ENCODE measurements at regions not wholly inside any gene's neighbourhood (a gene's known extent, or its start where the extent isn't known, plus 50 kb on each side); places are given as distances from the start of the nearest gene placed in this dataset.

GRCh38 chr7:13110107-13110506, 422.7 kb downstream of the ARL4A start:
- no peak overlapping the region for H3K4me2 ChIP-seq (ENCODE audit: low read length)
- ATAC-seq: no peak
- RAD21 ChIA-PET (ENCODE audit: low non-redundant PET in 1 of 2, low total read pairs in 2 of 2, uncharacterized antibody in 2 of 2, unreplicated experiment in 2 of 2): no interaction called here
- H3K4me1 ChIP-seq (ENCODE audit: control insufficient read depth in 1 of 2, insufficient read depth in 2 of 2, low read length in 2 of 2): peaks cover 0 to 9% of the 10 kb centered on the region in 2 experiments; a peak in 1 of 4 replicates
- no peak overlapping the region for H2AFZ ChIP-seq (ENCODE audit: low read depth, low read length, poor library complexity, severe bottlenecking)
- no peaks in the 10 kb centered on the region for H3K9me3 ChIP-seq (ENCODE audit: control insufficient read depth in 1 of 2, insufficient read depth in 1 of 2, low read depth in 1 of 2, low read length in 2 of 2)
- DNase-seq (ENCODE audit: low read depth, low spot score): no peak
- intact Hi-C loops (cut with micrococcal nuclease): no loop called here
- POLR2A ChIA-PET: no interaction called here
- no peaks in the 10 kb centered on the region for H3K36me3 ChIP-seq (ENCODE audit: control insufficient read depth in 1 of 2, insufficient read depth in 2 of 2, low read length in 2 of 2)
- no peak overlapping the region for H3K4me3 ChIP-seq (replicated peaks in 1 of 2; ENCODE audit: low read depth in 1 of 2, low read length in 2 of 2)
- no peaks in the 10 kb centered on the region for H3K27me3 ChIP-seq (ENCODE audit: insufficient read depth, low read length)
- H3K27ac ChIP-seq (ENCODE audit: low read depth, low read length): no peak overlapping the region
- TF ChIP-seq EZH2phosphoT487 (IDR thresholded peaks at IDR 0.05; ENCODE audit: borderline replicate concordance) (no peak), ZNF274 (IDR thresholded peaks at IDR 0.05; ENCODE audit: low read depth, low read length) (no peak), MAX (IDR thresholded peaks at IDR 0.05) (no peak), ATF3 (IDR thresholded peaks at IDR 0.05) (no peak), RAD21 (IDR thresholded peaks at IDR 0.05; ENCODE audit: low read depth) (no peak), ZBTB33 (IDR thresholded peaks at IDR 0.05; ENCODE audit: extremely low read depth, insufficient replicate concordance, low read length) (no peak), CBX3 (IDR thresholded peaks at IDR 0.05; ENCODE audit: low read depth) (no peak), JUND (IDR thresholded peaks at IDR 0.05) (no peak), YY1 (IDR thresholded peaks at IDR 0.05; ENCODE audit: extremely low read depth, insufficient replicate concordance, low read depth, low read length) (no peak)
- no peak overlapping the region for H3K9ac ChIP-seq (ENCODE audit: low read length)
- BruUV-seq (replicated peaks): no TSS peak
- H4K20me1 ChIP-seq (ENCODE audit: insufficient read depth): no peaks in the 10 kb centered on the region
- H3K9me2 ChIP-seq (ENCODE audit: insufficient read depth): no peaks in the 10 kb centered on the region
- CTCF ChIA-PET: no interaction called here
- no peaks in the 10 kb centered on the region for H3K79me2 ChIP-seq (ENCODE audit: insufficient read depth, low read length)

Measured in HCT116 (cell line).